ENCODE measurements at regions not wholly inside any gene's neighbourhood (a gene's known extent, or its start where the extent isn't known, plus 50 kb on each side); places are given as distances from the start of the nearest gene placed in this dataset.
A peak's percentile ranks its signal among the peaks of the same experiment; 100 is the strongest.

DNA sequence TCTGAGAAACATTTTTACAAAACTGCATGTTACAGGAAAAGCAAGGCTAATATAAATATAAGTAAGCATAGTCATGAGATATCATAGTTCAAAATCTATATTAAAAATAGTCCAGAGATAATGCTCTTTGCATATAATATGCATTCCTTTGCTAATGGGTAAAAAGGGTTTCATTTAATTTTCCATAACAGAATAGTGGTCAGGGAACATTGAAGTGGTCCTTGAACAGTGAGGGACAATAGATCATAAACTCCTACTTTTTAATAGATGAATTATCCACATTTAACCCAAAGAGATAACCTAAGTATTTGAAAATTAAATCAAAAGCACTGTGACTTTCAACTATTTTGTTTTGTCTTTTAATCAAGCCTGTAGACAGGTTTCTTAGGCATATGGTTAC lies 243.1 kb upstream of the ADGRB3 start:
- no peak for DNase-seq (ENCODE audit: low read depth, low spot score)

- no peak for DNase-seq (ENCODE audit: low read depth, low spot score)
Measured at GRCh38 chr6:68372991-68373390, 262.1 kb upstream of the ADGRB3 start.

DNA sequence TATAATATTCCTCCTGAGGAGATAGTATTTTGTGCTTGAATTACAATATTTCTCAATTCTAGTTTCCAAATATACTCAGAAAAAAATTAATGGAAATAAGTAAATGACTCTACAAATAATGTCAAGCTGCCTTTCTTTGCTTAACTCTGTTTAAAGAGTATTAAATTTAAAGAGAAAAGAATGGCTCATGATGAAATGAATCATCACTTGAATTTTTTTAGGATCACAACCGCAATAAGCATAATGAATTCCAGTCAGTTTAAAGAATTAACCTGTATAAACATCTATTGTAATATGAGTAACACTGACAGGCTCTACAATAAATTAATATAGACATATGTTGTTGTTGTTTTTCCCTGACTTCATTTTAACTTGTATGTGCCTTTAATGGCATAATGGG lies 266.2 kb upstream of the ADGRB3 start:
- DNase-seq (ENCODE audit: low read depth, low spot score) = no peak

DNA sequence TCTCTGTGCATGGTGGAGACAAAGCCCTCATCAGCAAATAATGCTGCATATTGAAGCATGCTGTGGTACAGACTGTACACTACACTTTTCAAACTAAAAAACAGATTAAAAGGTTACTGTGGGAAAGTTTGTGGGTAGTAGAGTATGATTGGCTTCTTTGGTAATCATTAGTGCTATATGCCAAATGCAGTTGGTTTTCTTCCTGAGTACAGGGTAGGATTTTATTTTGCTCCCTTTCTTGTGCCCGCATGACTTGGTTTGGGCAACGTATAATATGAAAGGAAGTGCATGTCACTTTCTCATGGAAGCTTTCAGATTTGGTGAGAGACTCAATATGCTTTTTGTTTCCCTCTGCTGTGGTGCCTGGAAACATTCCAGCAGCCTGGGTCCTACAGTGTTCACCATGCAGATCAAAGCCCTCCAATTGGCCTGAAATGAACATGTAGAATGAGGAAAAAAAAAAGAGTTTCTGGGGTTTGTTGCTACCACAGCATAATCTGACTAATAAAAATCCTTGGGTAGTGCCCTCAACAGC lies 270.7 kb upstream of the ADGRB3 start:
- DNase-seq (ENCODE audit: low read depth, low spot score) = no peak

DNA sequence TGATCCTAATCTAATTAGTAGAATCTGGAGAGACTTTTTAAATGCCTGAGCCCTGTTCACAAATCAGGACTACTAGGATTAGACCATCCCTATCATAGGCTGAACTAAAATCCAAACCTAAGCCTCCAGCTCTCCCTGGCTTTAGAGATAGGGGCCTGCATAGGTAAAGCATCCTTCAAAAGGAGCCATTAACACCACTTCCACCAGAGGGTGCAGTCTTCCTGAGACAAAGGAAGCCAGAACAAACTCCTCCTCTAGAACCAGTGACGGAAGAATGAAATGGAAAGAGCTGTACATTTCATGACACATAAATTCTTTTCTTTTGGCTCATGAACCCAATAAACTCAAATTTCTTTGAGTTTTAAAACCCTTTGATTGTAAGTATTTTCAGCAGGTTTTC lies 291.2 kb upstream of the ADGRB3 start:
- no peak for DNase-seq (ENCODE audit: low read depth, low spot score)

DNA sequence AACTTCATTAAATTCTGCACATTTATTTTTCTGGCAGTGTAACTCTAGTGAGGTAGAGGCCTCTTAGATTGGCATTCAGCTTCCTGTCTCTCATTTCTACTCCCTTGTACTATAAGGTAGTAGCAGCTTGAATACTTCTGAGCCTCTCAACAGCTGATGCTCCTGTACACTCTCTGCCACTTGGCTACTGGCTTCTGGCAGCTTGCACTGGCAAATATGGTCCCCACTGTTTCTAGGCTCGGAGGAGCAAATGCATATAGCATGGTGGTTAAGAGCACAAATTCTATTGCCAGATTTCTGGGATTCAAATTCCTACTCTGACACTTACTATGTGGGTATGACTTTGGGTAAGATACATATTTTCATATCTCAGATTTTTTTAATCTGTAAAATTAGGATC lies 292.8 kb upstream of the ADGRB3 start:
- no peak for DNase-seq (ENCODE audit: low read depth, low spot score)

DNA sequence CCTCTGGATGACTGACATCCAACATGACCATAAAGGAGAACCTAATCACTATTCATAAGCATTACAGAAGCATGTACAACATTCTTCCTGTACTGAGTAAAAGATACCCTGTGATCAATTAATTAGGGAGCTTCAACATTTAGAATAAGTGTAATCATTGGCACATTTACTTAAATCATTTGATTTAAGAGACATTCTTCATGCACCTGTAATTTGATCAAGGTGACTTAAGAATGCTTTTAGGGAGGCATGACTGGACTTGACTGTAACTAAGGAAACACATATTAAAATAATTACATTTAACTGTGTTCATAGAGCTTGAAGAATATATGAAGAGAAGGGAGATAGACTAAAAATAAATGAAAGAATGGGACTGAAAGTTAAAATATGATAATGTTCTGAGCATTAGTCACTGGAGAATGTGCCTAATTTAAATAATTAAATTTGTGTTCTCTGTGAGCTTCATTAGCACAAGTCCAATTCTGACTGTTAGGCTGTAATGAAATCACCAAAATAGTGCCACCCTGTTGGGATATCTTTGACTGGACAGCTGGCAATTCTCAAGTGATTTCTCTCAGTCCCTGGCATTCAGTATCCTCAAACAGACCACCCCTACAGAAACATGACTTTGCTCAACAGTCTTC lies 295.5 kb upstream of the ADGRB3 start:
- DNase-seq (ENCODE audit: low read depth, low spot score) = no peak

GRCh38 chr6:68333442-68333841 lies 301.6 kb upstream of the ADGRB3 start:
- no peak for DNase-seq (ENCODE audit: low read depth, low spot score)

DNA sequence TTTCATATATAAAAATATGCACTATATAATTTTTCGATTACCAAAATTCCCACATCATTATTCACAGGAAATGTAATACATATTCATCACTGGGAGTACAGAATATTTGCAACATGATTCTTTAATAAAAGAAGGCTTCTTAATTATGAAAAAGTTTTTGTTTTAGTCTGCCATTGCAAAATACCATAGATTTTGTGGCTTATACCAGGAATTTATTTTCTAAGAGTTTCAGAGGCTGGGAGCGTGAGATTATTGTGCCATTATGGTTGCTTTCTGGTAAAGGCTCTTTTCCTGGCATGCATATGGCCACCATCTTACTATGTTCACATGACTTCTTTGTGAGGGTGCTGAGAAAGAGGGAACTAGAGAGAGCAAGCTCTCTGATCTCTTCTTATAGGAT lies 306.9 kb upstream of the ADGRB3 start:
- no peak for DNase-seq (ENCODE audit: low read depth, low spot score)

- no peak for DNase-seq (ENCODE audit: low read depth, low spot score)
Measured at GRCh38 chr6:68326762-68327161, 308.3 kb upstream of the ADGRB3 start.

DNA sequence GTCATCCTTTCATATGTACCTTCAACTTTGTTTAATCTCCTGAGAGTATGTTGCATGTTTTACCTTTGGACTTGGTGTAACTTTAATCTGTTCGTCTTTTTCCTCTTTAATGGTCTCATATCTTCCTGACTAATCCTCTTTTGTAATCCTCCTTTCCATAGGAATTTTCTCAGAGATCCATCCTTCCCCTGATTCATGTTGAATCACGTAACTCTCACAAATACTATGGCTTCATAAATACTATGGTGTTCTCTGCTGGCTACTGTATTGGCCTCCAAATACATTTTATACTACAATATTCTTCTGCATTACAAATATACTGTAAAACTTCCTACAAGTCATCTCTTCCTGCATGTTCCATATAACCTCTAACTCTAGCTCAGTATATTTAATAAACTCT lies 317.7 kb upstream of the ADGRB3 start:
- no peak for DNase-seq (ENCODE audit: low read depth, low spot score)

DNA sequence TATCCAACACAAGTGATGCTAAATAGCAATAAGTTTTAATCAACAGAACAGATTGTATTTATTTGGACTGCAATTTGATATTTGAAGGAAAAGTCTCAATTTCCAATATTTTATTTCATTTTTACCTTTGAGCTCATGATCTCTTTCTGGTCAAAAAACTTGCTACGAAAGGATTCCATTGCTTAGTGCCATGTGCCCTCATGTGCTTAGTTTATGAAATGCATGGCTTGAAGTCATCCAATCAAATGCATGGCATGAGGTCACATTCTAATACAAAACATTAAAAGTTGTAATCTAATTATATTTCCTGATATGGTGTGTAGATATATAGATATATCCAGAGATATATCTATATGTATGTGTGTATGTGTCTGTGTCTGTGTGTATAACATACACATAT lies 321.2 kb upstream of the ADGRB3 start:
- no peak for DNase-seq (ENCODE audit: low read depth, low spot score)

GRCh38 chr6:68307301-68307700 lies 327.8 kb upstream of the ADGRB3 start:
- no peak for DNase-seq (ENCODE audit: low read depth, low spot score)

GRCh38 chr6:68296126-68296525 lies 339.0 kb upstream of the ADGRB3 start:
- no peak for DNase-seq (ENCODE audit: low read depth, low spot score)

DNA sequence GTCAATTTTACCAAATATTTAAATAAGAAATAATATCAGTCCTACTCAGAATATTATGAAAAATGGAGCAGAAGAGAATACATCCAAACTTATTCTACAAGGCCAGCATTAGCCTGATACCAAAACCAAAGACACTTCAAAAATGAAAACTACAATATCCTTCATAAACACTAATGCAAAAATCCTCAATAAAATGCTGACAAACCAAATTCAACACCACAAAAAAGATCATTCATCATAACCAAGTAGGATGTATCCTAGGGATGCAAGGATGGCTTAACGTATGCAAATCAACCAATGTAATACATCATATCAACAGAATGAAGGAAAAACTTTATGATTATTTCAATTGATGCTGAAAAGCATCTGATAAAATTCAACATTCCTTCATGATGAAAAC lies 352.4 kb upstream of the ADGRB3 start:
- no peak for DNase-seq (ENCODE audit: low read depth, low spot score)

GRCh38 chr6:68279793-68280557 lies 355.1 kb upstream of the ADGRB3 start:
- no peak for DNase-seq (ENCODE audit: low read depth, low spot score)

DNA sequence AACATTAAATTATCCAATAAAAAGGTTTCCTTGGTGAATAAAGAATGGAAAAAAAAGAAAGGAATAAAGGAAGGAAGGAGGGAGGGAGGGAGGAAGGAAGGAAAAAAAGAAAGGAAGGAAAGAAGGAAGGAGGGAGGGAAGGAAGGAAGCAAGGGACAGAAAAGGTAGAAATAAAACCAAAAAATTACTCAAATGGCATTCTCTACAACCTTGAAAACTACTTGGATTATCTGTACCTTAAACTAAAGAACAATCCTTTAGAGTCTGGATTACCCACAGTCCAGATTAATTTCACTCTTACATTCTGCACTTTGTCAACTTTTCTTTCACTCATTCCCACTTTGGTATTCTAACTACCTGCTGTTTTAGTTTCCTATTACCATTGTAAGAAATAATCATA lies 361.8 kb upstream of the ADGRB3 start:
- DNase-seq (ENCODE audit: low read depth, low spot score) = no peak

DNA sequence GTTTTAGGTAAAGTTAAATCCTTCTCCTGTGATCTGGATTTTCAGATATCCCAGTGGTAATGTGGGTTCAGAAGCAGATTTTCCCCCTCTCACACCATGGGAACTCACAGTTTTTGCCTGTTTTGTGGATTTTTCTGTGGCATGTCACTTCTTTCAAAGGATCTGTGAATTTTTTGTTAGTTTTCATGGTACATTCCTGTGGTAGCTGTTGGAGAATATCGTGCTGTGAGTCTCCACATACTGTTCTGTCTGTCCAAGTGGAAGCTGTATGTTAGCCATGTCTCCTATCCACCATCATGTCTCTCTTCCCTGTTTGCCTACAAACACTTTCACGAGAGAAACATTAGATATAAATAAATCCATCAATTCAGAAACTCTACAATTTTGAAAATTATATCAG lies 378.7 kb upstream of the ADGRB3 start:
- peak; percentile 6 for DNase-seq (ENCODE audit: low read depth, low spot score)

DNA sequence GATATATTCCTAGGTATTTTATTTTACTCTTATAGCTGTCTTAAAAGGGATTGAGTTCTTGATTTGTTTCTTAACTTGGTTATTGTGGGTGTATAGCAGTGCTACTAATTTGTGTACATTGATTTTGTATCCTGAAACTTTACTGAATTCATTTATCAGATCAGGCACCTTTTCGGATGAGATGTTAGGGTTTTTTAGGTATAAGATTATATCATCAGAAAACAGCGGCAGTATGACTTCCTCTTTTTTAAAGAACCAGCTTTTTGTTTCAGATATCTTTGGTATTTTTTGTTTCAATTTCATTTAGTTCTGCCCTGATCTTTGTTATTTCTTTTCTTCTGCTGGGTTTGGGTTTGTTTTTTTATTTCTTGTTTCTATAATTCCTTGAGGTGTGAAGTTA lies 382.4 kb upstream of the ADGRB3 start:
- no peak for DNase-seq (ENCODE audit: low read depth, low spot score)

GRCh38 chr6:68247782-68248181 lies 387.3 kb upstream of the ADGRB3 start:
- no peak for DNase-seq (ENCODE audit: low read depth, low spot score)

- no peak for DNase-seq (ENCODE audit: low read depth, low spot score)
Measured at GRCh38 chr6:68240726-68241125, 394.4 kb upstream of the ADGRB3 start.

DNA sequence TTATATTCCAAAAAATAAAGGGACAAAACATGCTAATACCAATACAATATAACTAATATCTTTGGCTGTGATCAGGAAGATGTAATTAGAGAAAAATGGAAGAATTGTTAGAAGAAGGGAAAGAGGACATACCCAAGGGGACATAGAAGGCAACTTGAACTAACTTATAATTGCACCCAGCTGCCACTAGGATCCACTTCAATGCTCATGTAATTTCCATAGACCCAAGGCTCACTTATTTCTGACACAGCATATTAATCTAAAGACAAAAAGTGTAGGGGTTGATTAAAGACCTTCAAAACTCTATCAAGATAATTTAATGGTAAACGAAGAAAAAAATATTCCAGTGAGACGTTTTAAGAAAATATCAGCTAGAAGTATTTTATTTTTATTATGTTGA lies 396.0 kb upstream of the ADGRB3 start:
- no peak for DNase-seq (ENCODE audit: low read depth, low spot score)

DNA sequence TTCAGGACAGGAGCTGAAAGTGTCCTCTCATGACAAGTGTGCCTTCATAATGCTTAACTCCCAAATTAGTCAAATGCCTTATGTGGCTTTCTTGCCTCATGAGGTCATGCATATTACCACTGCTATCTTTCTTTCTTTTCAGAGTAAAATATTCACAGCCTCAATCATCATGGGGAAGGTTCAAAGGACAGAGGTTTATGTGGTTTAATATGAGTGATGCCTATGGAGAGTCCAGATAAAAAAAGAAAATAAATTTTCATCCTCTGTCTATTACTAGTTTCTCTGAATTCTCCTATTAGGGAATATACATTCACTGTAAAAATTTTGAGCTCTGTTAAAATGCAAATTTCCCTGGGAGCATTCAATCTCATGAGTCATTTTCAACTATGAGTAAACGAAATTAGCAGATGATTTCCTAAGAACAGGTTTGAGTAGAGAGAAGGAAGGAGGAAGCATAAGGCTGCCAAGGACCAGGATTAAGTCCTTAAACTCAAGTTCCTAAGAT lies 396.9 kb upstream of the ADGRB3 start:
- no peak for DNase-seq (ENCODE audit: low read depth, low spot score)
